ENCODE measurements at regions not wholly inside any gene's neighbourhood (a gene's known extent, or its start where the extent isn't known, plus 50 kb on each side); places are given as distances from the start of the nearest gene placed in this dataset.

DNA sequence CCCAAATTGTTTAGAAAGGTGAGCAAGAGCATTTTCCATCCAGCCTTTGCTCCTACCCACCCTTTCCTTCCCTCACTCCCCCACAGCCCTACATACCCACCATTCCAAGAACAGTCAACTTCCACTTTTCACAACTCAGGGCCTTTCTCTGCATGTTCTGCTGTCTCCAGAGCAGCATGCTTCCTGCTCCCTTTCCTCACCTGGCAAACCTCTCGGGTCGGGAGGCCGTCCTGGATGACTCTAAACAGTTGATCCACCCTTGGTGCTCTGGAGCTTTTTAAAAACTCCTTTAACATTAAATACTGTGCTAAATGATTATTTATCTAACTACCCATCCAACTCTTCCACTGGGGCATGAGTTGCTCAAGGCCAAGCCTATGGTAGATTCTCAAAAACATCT, 200.6 kb downstream of the SETD4 start:
- Histone ChIP-seq H4K20me1 (ENCODE audit: insufficient read depth, low read length) (no peaks in the 10 kb centered on the region), H3K27ac (ENCODE audit: low read depth, low read length, poor library complexity, severe bottlenecking) (no peak overlapping the region), H3K4me3 (ENCODE audit: low read depth, low read length, poor library complexity, severe bottlenecking) (no peak overlapping the region), H2AFZ (ENCODE audit: low read length) (no peak overlapping the region), H3K9me3 (ENCODE audit: low read length) (no peaks in the 10 kb centered on the region), H3K79me2 (ENCODE audit: insufficient read depth, low read depth, low read length) (no peaks in the 10 kb centered on the region), H3K4me1 (ENCODE audit: insufficient read depth, low read length, poor library complexity, severe bottlenecking) (no peaks in the 10 kb centered on the region), H3K36me3 (ENCODE audit: insufficient read depth, low read length) (no peaks in the 10 kb centered on the region), H3K4me2 (ENCODE audit: low read length) (no peak overlapping the region), H3K9me2 (ENCODE audit: insufficient read depth, low read length) (no peaks in the 10 kb centered on the region)
- BruUV-seq (replicated peaks), result no TSS peak
- DNase-seq (ENCODE audit: low spot score), result no peak
- TF ChIP-seq, protein P1, sequence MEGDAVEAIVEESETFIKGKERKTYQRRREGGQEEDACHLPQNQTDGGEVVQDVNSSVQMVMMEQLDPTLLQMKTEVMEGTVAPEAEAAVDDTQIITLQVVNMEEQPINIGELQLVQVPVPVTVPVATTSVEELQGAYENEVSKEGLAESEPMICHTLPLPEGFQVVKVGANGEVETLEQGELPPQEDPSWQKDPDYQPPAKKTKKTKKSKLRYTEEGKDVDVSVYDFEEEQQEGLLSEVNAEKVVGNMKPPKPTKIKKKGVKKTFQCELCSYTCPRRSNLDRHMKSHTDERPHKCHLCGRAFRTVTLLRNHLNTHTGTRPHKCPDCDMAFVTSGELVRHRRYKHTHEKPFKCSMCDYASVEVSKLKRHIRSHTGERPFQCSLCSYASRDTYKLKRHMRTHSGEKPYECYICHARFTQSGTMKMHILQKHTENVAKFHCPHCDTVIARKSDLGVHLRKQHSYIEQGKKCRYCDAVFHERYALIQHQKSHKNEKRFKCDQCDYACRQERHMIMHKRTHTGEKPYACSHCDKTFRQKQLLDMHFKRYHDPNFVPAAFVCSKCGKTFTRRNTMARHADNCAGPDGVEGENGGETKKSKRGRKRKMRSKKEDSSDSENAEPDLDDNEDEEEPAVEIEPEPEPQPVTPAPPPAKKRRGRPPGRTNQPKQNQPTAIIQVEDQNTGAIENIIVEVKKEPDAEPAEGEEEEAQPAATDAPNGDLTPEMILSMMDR (conservative IDR thresholded peaks at IDR 0.05; ENCODE audit: low read length), result no peak
- no peak for TF ChIP-seq EZH2phosphoT487 (IDR thresholded peaks at IDR 0.05; ENCODE audit: borderline replicate concordance, low read depth, low read length)
- POLR2A ChIA-PET, result interaction anchor here (0.5 kb wide), 1 partner anchor 390 kb away, joined by 4 read pairs; no protein-coding TSS in a partner anchor
- intact Hi-C loops (cut with micrococcal nuclease; ENCODE audit: unreplicated experiment), result no loop called here
- CTCF ChIA-PET (ENCODE audit: unreplicated experiment), result no interaction called here

DNA sequence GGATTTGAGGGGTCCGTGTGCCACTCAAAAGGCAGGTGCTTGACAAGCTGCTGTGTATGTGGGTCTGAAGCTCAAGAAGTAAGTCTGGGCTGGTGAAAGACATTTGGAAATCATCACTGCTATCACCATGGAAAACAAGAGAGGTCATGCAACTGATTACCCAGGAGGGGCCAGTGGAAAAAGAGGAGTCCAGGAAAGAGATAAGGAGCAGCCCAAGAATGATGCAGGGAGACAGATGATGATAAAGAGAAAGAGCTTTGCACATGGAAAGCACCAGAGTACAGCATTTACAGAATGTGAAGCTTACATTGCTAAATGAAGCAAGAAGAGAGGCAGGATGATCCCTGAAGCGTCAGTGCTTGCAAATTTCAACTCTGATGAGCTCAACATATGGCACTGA, 203.2 kb downstream of the SETD4 start:
- intact Hi-C loops (cut with micrococcal nuclease; ENCODE audit: unreplicated experiment), result no loop called here
- no peaks in the 10 kb centered on the region for H3K79me2 ChIP-seq (ENCODE audit: insufficient read depth, low read depth, low read length)
- no peaks in the 10 kb centered on the region for H3K4me1 ChIP-seq (ENCODE audit: insufficient read depth, low read length, poor library complexity, severe bottlenecking)
- DNase-seq (ENCODE audit: low spot score), result no peak
- no TSS peak for BruUV-seq (replicated peaks)
- H3K4me3 ChIP-seq (ENCODE audit: low read depth, low read length, poor library complexity, severe bottlenecking), result no peak overlapping the region
- TF ChIP-seq, protein P1 (conservative IDR thresholded peaks at IDR 0.05; ENCODE audit: low read length), result no peak
- no peak for TF ChIP-seq EZH2phosphoT487 (IDR thresholded peaks at IDR 0.05; ENCODE audit: borderline replicate concordance, low read depth, low read length)
- ChIA-PET POLR2A (interaction anchor here (0.7 kb wide), 1 partner anchor 244 kb away, joined by 3 read pairs; no protein-coding TSS in a partner anchor), CTCF (ENCODE audit: unreplicated experiment) (no interaction called here)
- H3K9me2 ChIP-seq (ENCODE audit: insufficient read depth, low read length), result no peaks in the 10 kb centered on the region
- no peaks in the 10 kb centered on the region for H3K36me3 ChIP-seq (ENCODE audit: insufficient read depth, low read length)
- no peaks in the 10 kb centered on the region for H4K20me1 ChIP-seq (ENCODE audit: insufficient read depth, low read length)
- H3K4me2 ChIP-seq (ENCODE audit: low read length), result no peak overlapping the region
- H3K9me3 ChIP-seq (ENCODE audit: low read length), result no peaks in the 10 kb centered on the region
- no peak overlapping the region for H3K27ac ChIP-seq (ENCODE audit: low read depth, low read length, poor library complexity, severe bottlenecking)
- H2AFZ ChIP-seq (ENCODE audit: low read length), result no peak overlapping the region

DNA sequence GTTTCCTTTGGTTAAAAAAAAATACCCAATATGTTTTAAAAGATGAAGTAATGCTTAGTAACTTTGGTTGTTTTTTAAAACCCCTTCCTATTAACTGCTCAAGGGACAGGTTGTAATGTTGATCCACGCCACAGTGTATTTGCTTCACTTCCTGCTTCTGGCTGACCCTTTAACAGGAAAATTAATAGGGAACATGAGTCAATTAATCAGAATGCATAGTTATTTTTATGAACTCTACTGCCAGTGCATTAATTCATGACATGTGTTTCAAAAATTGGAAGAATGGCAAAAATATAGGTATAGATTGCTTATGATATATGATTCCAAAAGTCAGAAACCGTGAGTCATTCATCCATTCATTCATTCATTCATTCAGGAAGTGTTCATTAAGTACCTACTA, 204.8 kb downstream of the SETD4 start:
- BruUV-seq (replicated peaks), result no TSS peak
- ChIA-PET POLR2A (no interaction called here), CTCF (ENCODE audit: unreplicated experiment) (no interaction called here)
- Histone ChIP-seq H3K4me2 (ENCODE audit: low read length) (no peak overlapping the region), H3K4me1 (ENCODE audit: insufficient read depth, low read length, poor library complexity, severe bottlenecking) (no peaks in the 10 kb centered on the region), H3K9me2 (ENCODE audit: insufficient read depth, low read length) (no peaks in the 10 kb centered on the region), H4K20me1 (ENCODE audit: insufficient read depth, low read length) (no peaks in the 10 kb centered on the region), H3K4me3 (ENCODE audit: low read depth, low read length, poor library complexity, severe bottlenecking) (no peak overlapping the region), H3K27ac (ENCODE audit: low read depth, low read length, poor library complexity, severe bottlenecking) (no peak overlapping the region), H3K36me3 (ENCODE audit: insufficient read depth, low read length) (no peaks in the 10 kb centered on the region), H3K9me3 (ENCODE audit: low read length) (no peaks in the 10 kb centered on the region), H2AFZ (ENCODE audit: low read length) (no peak overlapping the region), H3K79me2 (ENCODE audit: insufficient read depth, low read depth, low read length) (no peaks in the 10 kb centered on the region)
- intact Hi-C loops (cut with micrococcal nuclease; ENCODE audit: unreplicated experiment), result no loop called here
- no peak for TF ChIP-seq EZH2phosphoT487 (IDR thresholded peaks at IDR 0.05; ENCODE audit: borderline replicate concordance, low read depth, low read length)
- TF ChIP-seq, protein P1 (conservative IDR thresholded peaks at IDR 0.05; ENCODE audit: low read length), result no peak
- DNase-seq (ENCODE audit: low spot score), result no peak

Data from OCI-LY7 (cell line).